ENCODE measurements at regions not wholly inside any gene's neighbourhood (a gene's known extent, or its start where the extent isn't known, plus 50 kb on each side); places are given as distances from the start of the nearest gene placed in this dataset.

GRCh38 chr11:44388828-44389657 lies 79.1 kb upstream of the ALX4 start:
- TF ChIP-seq MXD4 (CRISPR knock-in tag; IDR thresholded peaks at IDR 0.05; ENCODE audit: borderline replicate concordance), result no peak
- TF ChIP-seq, protein P1, sequence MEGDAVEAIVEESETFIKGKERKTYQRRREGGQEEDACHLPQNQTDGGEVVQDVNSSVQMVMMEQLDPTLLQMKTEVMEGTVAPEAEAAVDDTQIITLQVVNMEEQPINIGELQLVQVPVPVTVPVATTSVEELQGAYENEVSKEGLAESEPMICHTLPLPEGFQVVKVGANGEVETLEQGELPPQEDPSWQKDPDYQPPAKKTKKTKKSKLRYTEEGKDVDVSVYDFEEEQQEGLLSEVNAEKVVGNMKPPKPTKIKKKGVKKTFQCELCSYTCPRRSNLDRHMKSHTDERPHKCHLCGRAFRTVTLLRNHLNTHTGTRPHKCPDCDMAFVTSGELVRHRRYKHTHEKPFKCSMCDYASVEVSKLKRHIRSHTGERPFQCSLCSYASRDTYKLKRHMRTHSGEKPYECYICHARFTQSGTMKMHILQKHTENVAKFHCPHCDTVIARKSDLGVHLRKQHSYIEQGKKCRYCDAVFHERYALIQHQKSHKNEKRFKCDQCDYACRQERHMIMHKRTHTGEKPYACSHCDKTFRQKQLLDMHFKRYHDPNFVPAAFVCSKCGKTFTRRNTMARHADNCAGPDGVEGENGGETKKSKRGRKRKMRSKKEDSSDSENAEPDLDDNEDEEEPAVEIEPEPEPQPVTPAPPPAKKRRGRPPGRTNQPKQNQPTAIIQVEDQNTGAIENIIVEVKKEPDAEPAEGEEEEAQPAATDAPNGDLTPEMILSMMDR (IDR thresholded peaks at IDR 0.05), result no peak
- TF ChIP-seq NR1H2 (CRISPR knock-in tag; IDR thresholded peaks at IDR 0.05), result no peak
- TF ChIP-seq NFYB (CRISPR knock-in tag; conservative IDR thresholded peaks at IDR 0.05; ENCODE audit: low read depth), result no peak
- no peak for TF ChIP-seq CREM (CRISPR knock-in tag; IDR thresholded peaks at IDR 0.05)
- TF ChIP-seq NR3C1 (CRISPR knock-in tag; conservative IDR thresholded peaks at IDR 0.05; ENCODE audit: low read depth), result no peak
- TF ChIP-seq, protein P2, sequence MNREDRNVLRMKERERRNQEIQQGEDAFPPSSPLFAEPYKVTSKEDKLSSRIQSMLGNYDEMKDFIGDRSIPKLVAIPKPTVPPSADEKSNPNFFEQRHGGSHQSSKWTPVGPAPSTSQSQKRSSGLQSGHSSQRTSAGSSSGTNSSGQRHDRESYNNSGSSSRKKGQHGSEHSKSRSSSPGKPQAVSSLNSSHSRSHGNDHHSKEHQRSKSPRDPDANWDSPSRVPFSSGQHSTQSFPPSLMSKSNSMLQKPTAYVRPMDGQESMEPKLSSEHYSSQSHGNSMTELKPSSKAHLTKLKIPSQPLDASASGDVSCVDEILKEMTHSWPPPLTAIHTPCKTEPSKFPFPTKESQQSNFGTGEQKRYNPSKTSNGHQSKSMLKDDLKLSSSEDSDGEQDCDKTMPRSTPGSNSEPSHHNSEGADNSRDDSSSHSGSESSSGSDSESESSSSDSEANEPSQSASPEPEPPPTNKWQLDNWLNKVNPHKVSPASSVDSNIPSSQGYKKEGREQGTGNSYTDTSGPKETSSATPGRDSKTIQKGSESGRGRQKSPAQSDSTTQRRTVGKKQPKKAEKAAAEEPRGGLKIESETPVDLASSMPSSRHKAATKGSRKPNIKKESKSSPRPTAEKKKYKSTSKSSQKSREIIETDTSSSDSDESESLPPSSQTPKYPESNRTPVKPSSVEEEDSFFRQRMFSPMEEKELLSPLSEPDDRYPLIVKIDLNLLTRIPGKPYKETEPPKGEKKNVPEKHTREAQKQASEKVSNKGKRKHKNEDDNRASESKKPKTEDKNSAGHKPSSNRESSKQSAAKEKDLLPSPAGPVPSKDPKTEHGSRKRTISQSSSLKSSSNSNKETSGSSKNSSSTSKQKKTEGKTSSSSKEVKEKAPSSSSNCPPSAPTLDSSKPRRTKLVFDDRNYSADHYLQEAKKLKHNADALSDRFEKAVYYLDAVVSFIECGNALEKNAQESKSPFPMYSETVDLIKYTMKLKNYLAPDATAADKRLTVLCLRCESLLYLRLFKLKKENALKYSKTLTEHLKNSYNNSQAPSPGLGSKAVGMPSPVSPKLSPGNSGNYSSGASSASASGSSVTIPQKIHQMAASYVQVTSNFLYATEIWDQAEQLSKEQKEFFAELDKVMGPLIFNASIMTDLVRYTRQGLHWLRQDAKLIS (CRISPR knock-in tag; IDR thresholded peaks at IDR 0.05; ENCODE audit: borderline replicate concordance), result no peak
- TF ChIP-seq ATF3 (CRISPR knock-in tag; conservative IDR thresholded peaks at IDR 0.05), result no peak
- TF ChIP-seq, protein P3, sequence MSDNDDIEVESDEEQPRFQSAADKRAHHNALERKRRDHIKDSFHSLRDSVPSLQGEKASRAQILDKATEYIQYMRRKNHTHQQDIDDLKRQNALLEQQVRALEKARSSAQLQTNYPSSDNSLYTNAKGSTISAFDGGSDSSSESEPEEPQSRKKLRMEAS (CRISPR knock-in tag; IDR thresholded peaks at IDR 0.05), result no peak
